ENCODE measurements at regions not wholly inside any gene's neighbourhood (a gene's known extent, or its start where the extent isn't known, plus 50 kb on each side); places are given as distances from the start of the nearest gene placed in this dataset.

- no peak overlapping the region for H3K4me3 ChIP-seq
- no peak for TF ChIP-seq POLR2A (IDR thresholded peaks at IDR 0.05)
- TF ChIP-seq, protein P1, sequence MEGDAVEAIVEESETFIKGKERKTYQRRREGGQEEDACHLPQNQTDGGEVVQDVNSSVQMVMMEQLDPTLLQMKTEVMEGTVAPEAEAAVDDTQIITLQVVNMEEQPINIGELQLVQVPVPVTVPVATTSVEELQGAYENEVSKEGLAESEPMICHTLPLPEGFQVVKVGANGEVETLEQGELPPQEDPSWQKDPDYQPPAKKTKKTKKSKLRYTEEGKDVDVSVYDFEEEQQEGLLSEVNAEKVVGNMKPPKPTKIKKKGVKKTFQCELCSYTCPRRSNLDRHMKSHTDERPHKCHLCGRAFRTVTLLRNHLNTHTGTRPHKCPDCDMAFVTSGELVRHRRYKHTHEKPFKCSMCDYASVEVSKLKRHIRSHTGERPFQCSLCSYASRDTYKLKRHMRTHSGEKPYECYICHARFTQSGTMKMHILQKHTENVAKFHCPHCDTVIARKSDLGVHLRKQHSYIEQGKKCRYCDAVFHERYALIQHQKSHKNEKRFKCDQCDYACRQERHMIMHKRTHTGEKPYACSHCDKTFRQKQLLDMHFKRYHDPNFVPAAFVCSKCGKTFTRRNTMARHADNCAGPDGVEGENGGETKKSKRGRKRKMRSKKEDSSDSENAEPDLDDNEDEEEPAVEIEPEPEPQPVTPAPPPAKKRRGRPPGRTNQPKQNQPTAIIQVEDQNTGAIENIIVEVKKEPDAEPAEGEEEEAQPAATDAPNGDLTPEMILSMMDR (IDR thresholded peaks at IDR 0.05) = no peak
- H3K9me3 ChIP-seq = peaks cover 0 to 5% (median 0%) of the 10 kb centered on the region in 4 donors
- DNase-seq = no peak
- no peaks in the 10 kb centered on the region for H3K4me1 ChIP-seq
- no peaks in the 10 kb centered on the region for H3K27me3 ChIP-seq
- no peaks in the 10 kb centered on the region for H3K36me3 ChIP-seq
- H3K27ac ChIP-seq = no peak overlapping the region
These were observed 603.9 kb downstream of the PCDH17 start for GRCh38 chr13:58235454-58235853.

DNA sequence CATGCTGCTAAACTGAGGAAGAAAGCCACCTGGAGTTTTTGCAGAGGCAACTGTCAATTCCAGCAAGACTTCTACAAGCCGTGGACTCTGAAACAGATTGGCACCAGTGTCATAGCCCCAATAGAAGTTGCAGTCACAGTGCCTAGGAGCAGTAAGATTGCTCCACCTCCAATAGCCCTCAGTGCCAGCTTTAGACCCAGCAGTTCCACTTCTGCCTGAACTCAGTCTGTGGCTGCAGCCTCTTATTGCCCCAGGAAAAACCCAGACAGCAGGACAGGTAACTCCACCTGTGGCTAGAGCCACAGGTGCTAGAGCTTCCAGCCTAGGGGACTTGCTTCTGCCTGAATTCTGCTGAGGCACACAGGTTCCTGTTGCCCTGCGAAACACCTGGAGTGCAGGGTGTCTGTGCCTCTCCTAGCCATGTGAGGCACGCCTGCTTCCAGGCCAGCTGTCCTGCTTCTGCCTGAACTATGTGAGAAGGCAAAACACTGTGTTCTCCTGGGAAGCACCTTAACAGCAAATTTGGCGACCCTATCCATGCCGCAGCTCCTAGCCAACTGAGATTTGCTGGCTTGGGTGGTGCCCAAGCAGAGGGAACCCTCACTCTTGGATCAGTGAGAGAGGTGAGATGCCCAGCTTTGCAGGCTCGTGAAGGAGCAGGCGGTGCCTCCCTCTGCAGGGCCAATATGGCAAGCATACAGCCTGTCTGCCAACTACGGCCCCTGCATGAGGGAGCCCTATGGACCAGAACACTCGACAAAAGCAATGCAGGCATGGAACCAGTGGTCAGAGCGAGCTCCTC lies 607.6 kb downstream of the PCDH17 start:
- TF ChIP-seq, protein P1 (IDR thresholded peaks at IDR 0.05) = no peak
- TF ChIP-seq POLR2A (IDR thresholded peaks at IDR 0.05) = no peak
- Histone ChIP-seq H3K9me3 (peaks cover 0 to 5% (median 0%) of the 10 kb centered on the region in 4 donors), H3K27me3 (no peaks in the 10 kb centered on the region)

GRCh38 chr13:58239774-58240268 lies 608.3 kb downstream of the PCDH17 start:
- Histone ChIP-seq H3K27me3 (no peaks in the 10 kb centered on the region), H3K4me1 (no peaks in the 10 kb centered on the region), H3K27ac (no peak overlapping the region), H3K4me3 (no peak overlapping the region), H3K9me3 (peaks cover 0 to 5% (median 0%) of the 10 kb centered on the region in 4 donors), H3K36me3 (no peaks in the 10 kb centered on the region)
- TF ChIP-seq POLR2A (IDR thresholded peaks at IDR 0.05) = no peak
- TF ChIP-seq, protein P1 (IDR thresholded peaks at IDR 0.05) = no peak
- no peak for DNase-seq

More for the DNA sequence above, 607.6 kb downstream of the PCDH17 start:
- Histone ChIP-seq H3K4me3 (no peak overlapping the region), H3K36me3 (no peaks in the 10 kb centered on the region), H3K27ac (no peak overlapping the region), H3K4me1 (no peaks in the 10 kb centered on the region)
- no peak for DNase-seq

DNA sequence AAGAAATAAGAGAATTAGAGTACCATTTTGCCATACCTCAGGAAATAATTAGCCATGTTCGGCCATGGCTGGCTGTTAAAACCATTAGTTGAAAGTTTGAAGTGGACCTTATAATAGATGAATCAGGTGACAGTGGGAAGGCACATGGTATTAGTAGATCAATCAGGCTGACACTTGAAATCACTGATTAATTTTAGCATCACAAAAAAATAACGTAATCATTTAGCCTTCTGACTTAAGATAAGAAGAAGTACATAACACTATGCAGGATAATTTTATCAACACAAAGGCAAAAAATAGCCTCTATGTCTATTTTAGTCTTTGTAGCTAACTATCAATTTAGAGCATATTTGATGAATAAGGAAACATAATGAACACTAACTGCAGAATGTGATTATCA lies 615.5 kb downstream of the PCDH17 start:
- Histone ChIP-seq H3K36me3 (no peaks in the 10 kb centered on the region), H3K9me3 (no peaks in the 10 kb centered on the region), H3K4me1 (no peaks in the 10 kb centered on the region), H3K27me3 (no peaks in the 10 kb centered on the region), H3K27ac (no peak overlapping the region), H3K4me3 (no peak overlapping the region)
- DNase-seq = no peak
- no peak for TF ChIP-seq POLR2A (IDR thresholded peaks at IDR 0.05)
- TF ChIP-seq, protein P1 (IDR thresholded peaks at IDR 0.05) = no peak

DNA sequence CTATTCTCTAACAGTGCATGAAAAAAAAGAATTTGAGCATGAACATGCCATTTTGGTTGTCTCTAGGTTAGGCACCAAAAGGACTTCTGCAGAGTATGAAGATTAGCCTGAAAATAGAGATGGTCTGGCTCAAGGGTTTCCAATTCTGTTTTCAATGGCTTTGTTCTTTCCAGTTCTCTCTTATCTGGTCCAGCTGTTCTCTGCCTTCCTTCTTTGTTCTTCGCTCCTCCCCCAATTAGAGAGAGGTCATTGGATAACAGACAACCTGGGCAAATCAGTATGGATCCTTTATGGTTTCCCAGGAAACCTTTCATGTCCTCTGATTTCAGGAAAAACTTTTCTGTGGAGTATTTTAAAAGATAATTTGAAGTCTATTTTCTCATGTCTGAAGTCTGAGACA lies 623.4 kb downstream of the PCDH17 start:
- TF ChIP-seq, protein P1 (IDR thresholded peaks at IDR 0.05) = no peak
- TF ChIP-seq POLR2A (IDR thresholded peaks at IDR 0.05) = no peak
- H3K9me3 ChIP-seq = no peaks in the 10 kb centered on the region
- no peaks in the 10 kb centered on the region for H3K36me3 ChIP-seq
- H3K27ac ChIP-seq = no peak overlapping the region
- H3K4me3 ChIP-seq = no peak overlapping the region
- H3K27me3 ChIP-seq = no peaks in the 10 kb centered on the region
- no peaks in the 10 kb centered on the region for H3K4me1 ChIP-seq
- DNase-seq = no peak

Measured in Peyer's patch (tissue), 4 donors.